ENCODE measurements at regions not wholly inside any gene's neighbourhood (a gene's known extent, or its start where the extent isn't known, plus 50 kb on each side); places are given as distances from the start of the nearest gene placed in this dataset.

- TF ChIP-seq ZNF24 (IDR thresholded peaks at IDR 0.05) = no peak
- TF ChIP-seq ZHX1 (conservative IDR thresholded peaks at IDR 0.05; ENCODE audit: low read length) = no peak
- TF ChIP-seq DPF2 (IDR thresholded peaks at IDR 0.05) = no peak
- TF ChIP-seq IRF9 (tag; IDR thresholded peaks at IDR 0.05) = no peak
- no peak for TF ChIP-seq ZBTB33 (CRISPR knock-in tag; IDR thresholded peaks at IDR 0.05)
- TF ChIP-seq REST (IDR thresholded peaks at IDR 0.05; ENCODE audit: borderline replicate concordance) = no peak
- no peak for TF ChIP-seq REST (CRISPR knock-in tag; IDR thresholded peaks at IDR 0.05; ENCODE audit: low read depth)
- no peak for TF ChIP-seq POLR2A (conservative IDR thresholded peaks at IDR 0.05)
These were observed 105.6 kb downstream of the BUB3 start for GRCh38 chr10:123259791-123260190.
